Astrocyte (in vitro differentiated cells and primary cell): ENCODE measurements at regions not wholly inside any gene's neighbourhood (a gene's known extent, or its start where the extent isn't known, plus 50 kb on each side); places are given as distances from the start of the nearest gene placed in this dataset.

Source experiments
- DNase-seq: peaks from one replicate; pipeline ENCODE4 v3.0.0-alpha.2; 2010; ENCODE audit warnings: low read depth
- FAIRE-seq: peaks from 2 replicates; lab custom pipeline; 2011; peaks lifted over from hg19 to GRCh38; lab: Jason Lieb, UNC
- H2AFZ ChIP-seq: 2 replicates; pipeline ENCODE4 v1.6.0; 2012; ENCODE audit warnings: low read depth, low read length, inconsistent platforms
- H3K27ac ChIP-seq: 2 replicates; pipeline ENCODE4 v1.5.1; 2011; ENCODE audit warnings: low read depth, low read length, inconsistent platforms
- H3K27me3 ChIP-seq: 2 replicates; pipeline ENCODE4 v1.6.0; 2011; ENCODE audit warnings: low read length, inconsistent platforms; ENCODE audit not compliant: insufficient read depth
- H3K36me3 ChIP-seq: 2 replicates; pipeline ENCODE4 v1.5.1; 2011; ENCODE audit warnings: low read length, inconsistent platforms; ENCODE audit not compliant: insufficient read depth
- H3K4me1 ChIP-seq: 2 replicates; pipeline ENCODE4 v1.5.1; 2011; ENCODE audit warnings: low read length, inconsistent platforms; ENCODE audit not compliant: insufficient read depth
- H3K4me2 ChIP-seq: 2 replicates; pipeline ENCODE4 v1.6.0; 2012; ENCODE audit warnings: low read length, inconsistent platforms
- H3K4me3 ChIP-seq: 2 replicates; pipeline ENCODE4 v1.5.1; 2011; ENCODE audit warnings: low read depth, mild to moderate bottlenecking, low read length, inconsistent platforms; ENCODE audit not compliant: insufficient read depth
- H3K79me2 ChIP-seq: 2 replicates; pipeline ENCODE4 v1.6.0; 2012; ENCODE audit warnings: mild to moderate bottlenecking, low read length, inconsistent platforms; ENCODE audit not compliant: insufficient read depth
- H3K9ac ChIP-seq: 2 replicates; pipeline ENCODE4 v1.6.0; 2012; ENCODE audit warnings: mild to moderate bottlenecking, low read length, inconsistent platforms
- H3K9me3 ChIP-seq: 2 replicates; pipeline ENCODE4 v1.5.1; 2012; ENCODE audit warnings: low read depth, mild to moderate bottlenecking, low read length, inconsistent platforms; ENCODE audit not compliant: insufficient read depth
- H4K20me1 ChIP-seq: 2 replicates; pipeline ENCODE4 v1.6.0; 2012; ENCODE audit warnings: low read length, inconsistent platforms; ENCODE audit not compliant: insufficient read depth
- H3K27ac Mint-ChIP-seq: one replicate; pipeline ENCODE4 v1.8.0; 2021; ENCODE audit warnings: mild to moderate bottlenecking, mixed read lengths; ENCODE audit not compliant: unreplicated experiment
- H3K27me3 Mint-ChIP-seq: one replicate; pipeline ENCODE4 v1.8.0; 2021; ENCODE audit warnings: low read depth, mixed read lengths; ENCODE audit not compliant: unreplicated experiment
- H3K36me3 Mint-ChIP-seq: one replicate; pipeline ENCODE4 v1.8.0; 2021; ENCODE audit warnings: low read depth, mixed read lengths; ENCODE audit not compliant: unreplicated experiment
- H3K4me1 Mint-ChIP-seq: one replicate; pipeline ENCODE4 v1.8.0; 2021; ENCODE audit warnings: low read depth, mixed read lengths; ENCODE audit not compliant: unreplicated experiment
- H3K4me3 Mint-ChIP-seq: one replicate; pipeline ENCODE4 v1.8.0; 2021; ENCODE audit warnings: mild to moderate bottlenecking, moderate library complexity, mixed read lengths; ENCODE audit not compliant: unreplicated experiment
- H3K9me3 Mint-ChIP-seq: one replicate; pipeline ENCODE4 v1.8.0; 2021; ENCODE audit warnings: mild to moderate bottlenecking, mixed read lengths; ENCODE audit not compliant: unreplicated experiment
- CTCF ChIP-seq: IDR thresholded peaks from 2 replicates; pipeline ENCODE4 v1.5.1; 2011; ENCODE audit warnings: low read depth, mild to moderate bottlenecking, inconsistent platforms, low read length, moderate library complexity; ENCODE audit not compliant: insufficient read depth
- EZH2 ChIP-seq: IDR thresholded peaks from 2 replicates; pipeline ENCODE4 v1.6.1; 2012; ENCODE audit warnings: mild to moderate bottlenecking, low read length, inconsistent platforms; ENCODE audit not compliant: insufficient read depth

- DNase-seq, result no peak
- Histone ChIP-seq H3K79me2 (no peaks in the 10 kb centered on the region), H3K9ac (no peak overlapping the region), H3K36me3 (no peaks in the 10 kb centered on the region), H3K4me2 (no peak overlapping the region), H3K9me3 (no peaks in the 10 kb centered on the region), H4K20me1 (no peaks in the 10 kb centered on the region), H2AFZ (no peak overlapping the region), H3K4me3 (no peak overlapping the region), H3K4me1 (no peaks in the 10 kb centered on the region), H3K27me3 (no peaks in the 10 kb centered on the region), H3K27ac (no peak overlapping the region)
- no peaks in the 10 kb centered on the region for H3K9me3 Mint-ChIP-seq
- H3K4me1 Mint-ChIP-seq, result no peaks in the 10 kb centered on the region
- no peaks in the 10 kb centered on the region for H3K36me3 Mint-ChIP-seq
- FAIRE-seq, result no peak
- H3K4me3 Mint-ChIP-seq, result no peak overlapping the region
- H3K27ac Mint-ChIP-seq, result no peak overlapping the region
- no peaks in the 10 kb centered on the region for H3K27me3 Mint-ChIP-seq
- TF ChIP-seq CTCF (no peak), EZH2 (no peak)
Observed at GRCh38 chr18:67677489-67677888, 161.0 kb upstream of the DSEL start.

- Histone ChIP-seq H3K4me2 (no peak overlapping the region), H3K4me3 (no peak overlapping the region), H4K20me1 (no peaks in the 10 kb centered on the region), H2AFZ (no peak overlapping the region), H3K27me3 (no peaks in the 10 kb centered on the region), H3K36me3 (no peaks in the 10 kb centered on the region), H3K27ac (no peak overlapping the region), H3K79me2 (no peaks in the 10 kb centered on the region), H3K9ac (no peak overlapping the region), H3K4me1 (peaks cover 8% of the 10 kb centered on the region), H3K9me3 (no peaks in the 10 kb centered on the region)
- DNase-seq (no peak), FAIRE-seq (no peak)
- Mint-ChIP-seq H3K9me3 (no peaks in the 10 kb centered on the region), H3K27ac (no peak overlapping the region), H3K27me3 (no peaks in the 10 kb centered on the region), H3K4me3 (no peak overlapping the region), H3K36me3 (no peaks in the 10 kb centered on the region), H3K4me1 (no peaks in the 10 kb centered on the region)
- TF ChIP-seq CTCF (no peak), EZH2 (no peak)
Observed at GRCh38 chr18:67672716-67673115, 156.2 kb upstream of the DSEL start.

- Mint-ChIP-seq H3K27me3 (no peaks in the 10 kb centered on the region), H3K9me3 (no peaks in the 10 kb centered on the region), H3K4me3 (no peak overlapping the region), H3K36me3 (no peaks in the 10 kb centered on the region), H3K4me1 (no peaks in the 10 kb centered on the region), H3K27ac (no peak overlapping the region)
- Histone ChIP-seq H3K4me2 (peak overlapping the region; percentile 3), H3K9me3 (no peaks in the 10 kb centered on the region), H3K36me3 (no peaks in the 10 kb centered on the region), H3K79me2 (no peaks in the 10 kb centered on the region), H3K27ac (no peak overlapping the region), H3K27me3 (no peaks in the 10 kb centered on the region), H3K4me1 (peaks cover 8% of the 10 kb centered on the region), H3K9ac (no peak overlapping the region), H4K20me1 (no peaks in the 10 kb centered on the region), H2AFZ (no peak overlapping the region), H3K4me3 (no peak overlapping the region)
- DNase-seq, result peak; percentile 8
- TF ChIP-seq CTCF (no peak), EZH2 (no peak)
- peak; percentile 82 for FAIRE-seq
Observed at GRCh38 chr18:67672155-67672554, 155.6 kb upstream of the DSEL start.
